HUES6 (cell line): ENCODE measurements at regions not wholly inside any gene's neighbourhood (a gene's known extent, or its start where the extent isn't known, plus 50 kb on each side); places are given as distances from the start of the nearest gene placed in this dataset.
A peak's percentile ranks its signal among the peaks of the same experiment; 100 is the strongest.

Experiments
- H3K27ac ChIP-seq: 2 replicates; pipeline ENCODE4 v1.7.0; 2013; ENCODE audit warnings: low read depth, mild to moderate bottlenecking, low read length, inconsistent platforms
- H3K27me3 ChIP-seq: 2 replicates; pipeline ENCODE4 v1.6.1; 2013; ENCODE audit warnings: low read length; ENCODE audit not compliant: control insufficient read depth, insufficient read depth
- H3K36me3 ChIP-seq: 2 replicates; pipeline ENCODE4 v1.6.1; 2013; ENCODE audit warnings: low read length; ENCODE audit not compliant: control insufficient read depth, insufficient read depth
- H3K4me1 ChIP-seq: 2 replicates; pipeline ENCODE4 v1.6.1; 2013; ENCODE audit warnings: low read length; ENCODE audit not compliant: control insufficient read depth, insufficient read depth
- H3K4me3 ChIP-seq: 2 replicates; pipeline ENCODE4 v1.5.1; 2013; ENCODE audit warnings: low read depth, low read length
- H3K9ac ChIP-seq: one replicate; pipeline ENCODE4 v1.6.1; 2013; ENCODE audit warnings: mild to moderate bottlenecking, low read length
- H3K9me3 ChIP-seq: 2 replicates; pipeline ENCODE4 v1.6.1; 2013; ENCODE audit warnings: low read depth, low read length; ENCODE audit not compliant: control insufficient read depth, insufficient read depth

GRCh38 chr10:42952349-42952748 lies 124.5 kb upstream of the RET start:
- peaks cover 3% of the 10 kb centered on the region; the same call in 1 of the 2 replicates for H3K27me3 ChIP-seq
- H3K4me1 ChIP-seq: peaks cover 25% of the 10 kb centered on the region
- H3K36me3 ChIP-seq: no peaks in the 10 kb centered on the region
- peak overlapping the region; percentile 51 for H3K9ac ChIP-seq
- peak overlapping the region; percentile 43 for H3K4me3 ChIP-seq
- 0 out of 2 replicates have a peak, but pooled peaks cover 2% of the 10 kb centered on the region for H3K9me3 ChIP-seq
- H3K27ac ChIP-seq: peak overlapping the region; percentile 38; the same call in 1 of the 2 replicates

DNA sequence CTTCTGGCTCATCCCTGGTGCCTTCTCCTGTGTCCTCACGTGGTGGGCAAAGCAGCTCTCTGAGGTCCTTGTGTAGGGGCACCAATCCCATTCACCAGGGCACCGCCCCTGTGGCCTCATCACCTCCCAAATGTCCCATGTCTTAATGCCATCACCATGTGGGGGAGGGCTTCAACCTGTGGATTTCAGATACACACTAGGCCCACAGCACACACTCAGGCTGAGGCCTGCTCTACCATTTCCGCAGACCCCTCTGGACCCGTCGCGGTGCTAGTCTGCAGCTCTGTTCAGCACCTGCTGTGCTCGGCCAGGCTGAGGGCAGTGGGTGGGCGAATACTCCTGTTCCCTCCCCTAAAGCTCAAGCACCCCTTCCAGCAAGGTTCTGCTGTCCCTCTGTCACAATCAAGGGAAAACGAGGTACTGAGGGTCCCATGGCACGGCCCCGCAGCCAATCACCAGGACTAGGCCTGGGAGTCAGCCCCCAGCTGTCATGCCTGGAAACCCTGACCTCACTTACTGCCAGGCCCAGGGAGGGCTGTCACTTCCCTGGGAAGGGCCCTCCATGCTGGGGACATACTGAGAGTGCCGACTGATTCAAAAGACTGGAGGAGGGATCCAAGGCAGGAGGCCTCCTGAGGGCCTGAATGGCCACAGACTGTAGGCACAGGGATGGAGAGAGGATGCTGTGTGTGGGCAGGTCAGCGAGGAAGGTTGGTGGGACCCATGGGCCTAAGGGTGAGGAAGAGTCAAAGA lies 123.8 kb upstream of the RET start:
- peaks cover 25% of the 10 kb centered on the region for H3K4me1 ChIP-seq
- no peak overlapping the region for H3K4me3 ChIP-seq
- peaks cover 3% of the 10 kb centered on the region; the same call in 1 of the 2 replicates for H3K27me3 ChIP-seq
- no peak overlapping the region for H3K27ac ChIP-seq
- H3K9ac ChIP-seq: no peak overlapping the region
- H3K9me3 ChIP-seq: 0 out of 2 replicates have a peak, but pooled peaks cover 5% of the 10 kb centered on the region
- H3K36me3 ChIP-seq: no peaks in the 10 kb centered on the region

DNA sequence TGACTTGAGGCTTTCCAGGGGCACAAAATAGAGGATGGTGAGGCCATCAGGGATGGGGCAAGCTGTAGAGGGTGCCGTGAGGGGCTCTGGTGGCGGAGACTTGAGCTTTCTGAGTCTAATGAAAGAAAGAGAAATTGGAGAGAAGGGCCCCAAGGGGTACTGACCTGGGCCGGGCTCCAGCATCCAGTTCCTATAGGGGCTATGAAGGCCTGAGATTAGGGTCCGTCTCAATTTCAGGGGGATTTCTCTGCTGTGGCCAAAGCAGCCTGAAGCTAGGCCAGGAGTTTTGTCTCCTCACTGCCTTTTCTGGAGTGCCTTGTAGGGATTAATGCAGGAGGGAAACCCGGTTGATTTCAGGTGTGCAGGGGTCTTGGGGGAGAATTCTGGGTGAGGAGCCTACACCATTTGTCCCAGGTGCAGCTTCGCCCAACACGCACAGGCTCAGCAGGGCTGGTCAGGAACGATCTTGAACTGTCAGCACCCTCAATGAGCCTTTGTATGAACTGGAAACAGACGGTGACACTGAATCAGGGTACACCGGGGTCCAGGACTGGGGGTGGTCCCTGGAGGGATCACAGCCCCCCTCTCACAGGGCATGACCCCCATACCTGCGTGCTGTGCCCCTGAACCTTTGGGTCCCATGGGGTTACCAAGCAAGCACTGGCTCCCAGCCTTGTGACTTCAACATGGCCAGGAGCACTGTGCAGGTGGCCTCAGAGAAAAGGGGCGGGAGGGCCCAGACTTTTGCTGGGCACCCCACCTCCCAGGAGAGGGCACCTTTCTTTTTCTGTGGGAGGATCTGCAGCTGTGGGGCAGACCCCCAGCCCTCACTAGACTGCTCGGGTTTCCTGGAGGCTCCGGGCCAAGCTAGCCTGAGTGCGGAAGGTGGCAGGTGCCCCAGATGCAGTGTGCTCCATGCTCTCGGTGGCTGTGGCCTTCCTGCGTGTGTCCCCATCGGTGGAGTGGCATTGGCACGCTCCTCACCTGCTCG lies 122.9 kb upstream of the RET start:
- Histone ChIP-seq H3K27ac (no peak overlapping the region), H3K9me3 (peaks cover 8% of the 10 kb centered on the region; the same call in 1 of the 2 replicates), H3K4me1 (peaks cover 25% of the 10 kb centered on the region), H3K36me3 (no peaks in the 10 kb centered on the region), H3K27me3 (peaks cover 3% of the 10 kb centered on the region; the same call in 1 of the 2 replicates), H3K9ac (no peak overlapping the region), H3K4me3 (no peak overlapping the region)

DNA sequence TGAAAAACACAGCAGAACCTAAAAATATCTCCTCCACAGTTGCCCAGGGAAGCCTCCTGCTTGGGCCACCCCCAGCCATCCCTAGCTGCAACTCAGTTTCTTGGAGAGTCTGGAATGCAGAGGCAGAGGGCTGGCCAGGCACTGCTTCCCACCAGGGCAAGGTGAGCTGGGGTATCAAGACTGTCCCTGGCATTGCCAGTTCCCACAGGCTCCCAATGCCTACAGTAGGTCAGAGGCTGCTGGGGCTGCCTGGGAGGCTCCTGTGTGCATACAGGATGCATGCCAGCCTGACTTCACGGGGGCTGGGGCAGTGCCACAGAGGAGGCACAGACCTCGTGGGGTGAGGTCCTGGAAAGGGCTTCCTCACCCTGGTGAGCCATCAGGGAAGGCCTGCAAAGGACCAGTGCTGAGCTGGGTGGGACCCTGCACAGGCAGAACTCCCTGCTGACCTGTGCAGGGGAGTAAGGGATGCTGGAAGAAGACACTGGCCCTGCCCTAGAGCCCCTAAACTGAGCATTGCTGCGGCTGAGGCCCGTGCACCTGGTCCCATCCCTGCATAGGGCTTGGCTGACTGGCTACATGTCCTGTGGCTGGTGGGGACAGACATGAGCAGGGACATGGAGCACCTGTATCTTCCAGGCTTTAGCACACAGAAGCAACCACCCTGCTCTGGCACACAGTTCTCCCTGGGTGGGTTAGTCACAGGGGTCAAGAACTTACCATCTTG lies 121.9 kb upstream of the RET start:
- H3K36me3 ChIP-seq: no peaks in the 10 kb centered on the region
- H3K4me3 ChIP-seq: no peak overlapping the region
- peaks cover 25% of the 10 kb centered on the region for H3K4me1 ChIP-seq
- peaks cover 15% of the 10 kb centered on the region; the same call in 1 of the 2 replicates for H3K9me3 ChIP-seq
- peaks cover 3% of the 10 kb centered on the region; the same call in 1 of the 2 replicates for H3K27me3 ChIP-seq
- H3K27ac ChIP-seq: no peak overlapping the region
- no peak overlapping the region for H3K9ac ChIP-seq

- Histone ChIP-seq H3K9me3 (peaks cover 20% of the 10 kb centered on the region), H3K36me3 (no peaks in the 10 kb centered on the region), H3K27me3 (peaks cover 3% of the 10 kb centered on the region; the same call in 1 of the 2 replicates), H3K27ac (no peak overlapping the region), H3K4me3 (no peak overlapping the region), H3K4me1 (peaks cover 25% of the 10 kb centered on the region), H3K9ac (no peak overlapping the region)
Observed at GRCh38 chr10:42955493-42955889, 121.4 kb upstream of the RET start.

DNA sequence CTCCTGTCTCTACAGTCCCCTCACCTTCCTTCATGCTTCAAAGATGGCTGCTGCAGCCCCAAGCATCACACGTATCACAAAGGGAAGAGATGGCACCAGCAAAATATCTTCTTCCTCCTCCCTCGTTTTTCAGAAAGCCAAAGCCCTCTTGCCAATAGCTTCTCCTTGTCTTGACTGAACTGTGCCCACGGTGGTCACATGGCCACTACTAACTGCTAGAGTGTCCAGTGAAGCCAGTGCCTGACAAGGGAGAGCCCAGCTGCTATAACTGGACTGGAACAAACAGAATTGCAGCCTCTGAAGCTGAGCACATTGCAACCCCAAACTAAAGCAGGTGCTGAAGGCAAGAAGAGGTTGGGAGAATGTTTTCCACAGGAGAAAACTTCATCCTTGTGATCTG lies 120.8 kb upstream of the RET start:
- Histone ChIP-seq H3K4me3 (no peak overlapping the region), H3K4me1 (peaks cover 25% of the 10 kb centered on the region), H3K36me3 (no peaks in the 10 kb centered on the region), H3K27ac (no peak overlapping the region), H3K27me3 (peaks cover 3% of the 10 kb centered on the region; the same call in 1 of the 2 replicates), H3K9me3 (peaks cover 23% of the 10 kb centered on the region), H3K9ac (no peak overlapping the region)

DNA sequence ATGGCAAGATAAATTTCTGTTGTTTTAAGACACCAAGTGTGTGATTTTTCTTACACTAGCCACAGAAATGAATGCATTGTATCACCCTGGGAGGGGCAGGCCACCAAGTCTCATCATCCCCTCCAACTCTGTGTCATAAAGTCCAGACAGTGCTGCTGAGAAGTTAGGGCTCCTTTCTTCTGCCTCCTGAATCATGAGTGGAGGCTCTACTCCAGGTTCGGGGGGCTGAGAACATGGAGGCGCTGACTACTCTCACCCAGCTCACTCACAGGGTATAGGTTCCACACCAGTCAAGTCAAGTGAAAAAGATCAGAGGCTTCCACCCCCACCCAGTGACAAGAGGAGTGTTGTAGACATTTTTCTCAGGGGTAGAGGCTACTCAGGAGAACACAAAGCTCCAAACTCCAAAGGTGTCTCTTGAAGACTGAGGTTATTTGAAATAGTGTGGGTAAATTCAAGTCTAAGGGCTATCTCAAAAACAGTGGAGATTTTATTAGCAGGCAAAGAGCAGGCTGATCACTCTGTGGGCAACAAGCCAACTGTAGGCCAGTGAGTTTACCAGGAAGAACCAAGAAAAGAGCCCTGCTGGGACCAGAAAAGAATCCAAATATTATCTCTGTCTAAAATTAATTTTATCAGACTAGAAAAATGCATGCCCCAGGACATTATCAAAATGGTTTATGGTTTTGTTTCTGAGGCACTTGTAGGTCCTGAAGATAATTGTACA lies 118.6 kb upstream of the RET start:
- Histone ChIP-seq H3K9me3 (peaks cover 26% of the 10 kb centered on the region), H3K36me3 (no peaks in the 10 kb centered on the region), H3K27me3 (no peaks in the 10 kb centered on the region; the same call in 1 of the 2 replicates), H3K9ac (no peak overlapping the region), H3K27ac (no peak overlapping the region), H3K4me1 (peaks cover 3% of the 10 kb centered on the region; the same call in 1 of the 2 replicates), H3K4me3 (no peak overlapping the region)

- H3K4me3 ChIP-seq: no peak overlapping the region
- H3K27ac ChIP-seq: no peak overlapping the region
- H3K36me3 ChIP-seq: no peaks in the 10 kb centered on the region
- H3K27me3 ChIP-seq: no peaks in the 10 kb centered on the region
- peaks cover 26% of the 10 kb centered on the region for H3K9me3 ChIP-seq
- H3K9ac ChIP-seq: no peak overlapping the region
- no peaks in the 10 kb centered on the region; the same call in 1 of the 2 replicates for H3K4me1 ChIP-seq
Observed at GRCh38 chr10:42959833-42960232, 117.0 kb upstream of the RET start.

DNA sequence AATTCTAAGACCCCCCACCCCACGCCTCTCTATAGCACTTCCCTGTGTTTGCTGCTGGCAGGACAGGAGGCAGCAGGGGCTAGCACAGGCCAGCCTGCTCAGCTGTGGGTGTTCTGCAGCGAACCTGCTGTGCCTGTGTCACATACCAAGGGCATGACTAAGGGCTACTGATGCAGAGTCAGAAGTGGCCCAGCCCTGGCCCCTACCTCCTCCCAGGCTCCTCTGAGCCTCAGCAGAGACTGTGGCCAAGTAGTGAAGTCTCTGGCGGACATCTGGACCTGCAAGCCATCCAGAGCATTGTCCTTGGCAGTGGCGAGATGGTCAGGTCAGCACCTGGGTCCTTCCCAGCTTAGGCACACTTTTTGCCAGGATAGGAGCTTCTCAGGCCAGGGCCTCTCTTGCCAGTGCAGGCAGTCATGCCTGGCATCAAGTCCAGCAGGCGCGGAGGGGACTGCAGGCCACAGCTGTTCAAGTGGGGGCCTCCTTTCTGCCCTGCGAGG lies 116.3 kb upstream of the RET start:
- no peak overlapping the region for H3K4me3 ChIP-seq
- H3K4me1 ChIP-seq: no peaks in the 10 kb centered on the region; the same call in 1 of the 2 replicates
- H3K9ac ChIP-seq: no peak overlapping the region
- no peak overlapping the region for H3K27ac ChIP-seq
- H3K36me3 ChIP-seq: no peaks in the 10 kb centered on the region
- H3K27me3 ChIP-seq: no peaks in the 10 kb centered on the region
- peaks cover 26% of the 10 kb centered on the region for H3K9me3 ChIP-seq
